B cell (primary cell): ENCODE measurements at regions not wholly inside any gene's neighbourhood (a gene's known extent, or its start where the extent isn't known, plus 50 kb on each side); places are given as distances from the start of the nearest gene placed in this dataset.

Source experiments
- ATAC-seq: fragments of 200-7000 bp; cut with Tn5 transposase; one replicate; pipeline ENCODE4 v1.10.0; 2021; ENCODE audit warnings: low read depth, mild to moderate bottlenecking, moderate number of reproducible peaks, moderate library complexity
- CTCF ChIA-PET: fragments of 350-600 bp; sonication (Branson Sonifier 250); formaldehyde crosslinking; loops from one replicate; lab custom pipeline; 2021; ENCODE audit warnings: antibody characterized with exemption, inconsistent platforms; lab: Charles Lee
- POLR2A ChIA-PET: fragments of 350-600 bp; sonication (Branson Sonifier 250); formaldehyde crosslinking; loops from one replicate; lab custom pipeline; 2021; ENCODE audit warnings: antibody characterized with exemption; lab: Charles Lee
- DNase-seq: peaks from one replicate; pipeline ENCODE4 v3.0.0; 2013
- H2AFZ ChIP-seq: 2 replicates; pipeline ENCODE4 v1.6.1; 2012; ENCODE audit warnings: mild to moderate bottlenecking, low read depth, low read length; ENCODE audit not compliant: insufficient read depth, poor library complexity, severe bottlenecking
- H3K27ac ChIP-seq, 2 donors: 1 replicate in 1 of 2; 2 replicates in 1 of 2; pipeline ENCODE4 v1.5.1; 2012 to 2013; ENCODE audit warnings: low read length in 2 of 2, mild to moderate bottlenecking in 2 of 2, moderate library complexity in 1 of 2
- H3K27me3 ChIP-seq, 4 experiments: fragments of 200-600 bp in 1 of 4; sonication (generic) in 1 of 4; replicated peaks in 1 of 4; 1 replicate in 2 of 4; 2 replicates in 2 of 4; pipeline versions ENCODE4 v1.6.1 to v1.7.0; 2013 to 2016; ENCODE audit warnings: low read length in 3 of 4, mild to moderate bottlenecking in 2 of 4, mixed read lengths in 1 of 4, moderate library complexity in 1 of 4; ENCODE audit not compliant: insufficient read depth in 4 of 4, control insufficient read depth in 3 of 4; ENCODE audit errors: control extremely low read depth in 1 of 4
- H3K36me3 ChIP-seq, 2 experiments: replicated peaks in 1 of 2; 1 replicate in 1 of 2; 2 replicates in 1 of 2; pipeline versions ENCODE4 v1.6.1 to v1.7.1; 2013; ENCODE audit warnings: low read length in 1 of 2; ENCODE audit not compliant: insufficient read depth in 2 of 2, control insufficient read depth in 1 of 2; ENCODE audit errors: control extremely low read depth in 1 of 2, extremely low read depth in 1 of 2
- H3K4me1 ChIP-seq, 2 donors: fragments of 200-600 bp in 1 of 2; sonication (generic) in 1 of 2; 1 replicate in 1 of 2; 2 replicates in 1 of 2; pipeline versions ENCODE4 v1.5.1 to v1.6.1; 2013 to 2017; ENCODE audit warnings: low read length in 2 of 2; ENCODE audit not compliant: control insufficient read depth in 2 of 2, insufficient read depth in 2 of 2
- H3K4me2 ChIP-seq: replicated peaks from 2 replicates; pipeline ENCODE3; 2012; ENCODE audit warnings: mild to moderate bottlenecking, low read depth, low read length; ENCODE audit not compliant: poor library complexity, severe bottlenecking
- H3K4me3 ChIP-seq, 5 experiments: fragments of 200-600 bp in 1 of 5; sonication (generic) in 1 of 5; 1 replicate in 3 of 5; 2 replicates in 2 of 5; pipeline versions ENCODE4 v1.5.1 to v1.7.0; 2011 to 2016; ENCODE audit warnings: low read length in 4 of 5, mild to moderate bottlenecking in 4 of 5, low read depth in 2 of 5, control low read depth in 1 of 5, moderate library complexity in 1 of 5; ENCODE audit not compliant: insufficient read depth in 1 of 5; ENCODE audit errors: control extremely low read depth in 1 of 5, extremely low read depth in 1 of 5
- H3K79me2 ChIP-seq: fragments of 200-600 bp; sonication (generic); one replicate; pipeline ENCODE4 v1.6.0; 2016; ENCODE audit warnings: low read length; ENCODE audit not compliant: control insufficient read depth, insufficient read depth
- H3K9ac ChIP-seq: fragments of 200-600 bp; sonication (generic); 2 replicates; pipeline ENCODE4 v1.6.1; 2017; ENCODE audit warnings: mild to moderate bottlenecking, low read length, moderate library complexity
- H3K9me3 ChIP-seq, 3 donors: one replicate each; pipeline versions ENCODE4 v1.6.1 to v1.7.1; 2013; ENCODE audit warnings: low read length in 2 of 3; ENCODE audit not compliant: control insufficient read depth in 2 of 3, insufficient read depth in 1 of 3; ENCODE audit errors: control extremely low read depth in 1 of 3
- H4K20me1 ChIP-seq: 2 replicates; pipeline ENCODE4 v1.6.0; 2012; ENCODE audit warnings: mild to moderate bottlenecking, low read length; ENCODE audit not compliant: insufficient read depth, control insufficient read depth, poor library complexity, severe bottlenecking
- H3K27ac Mint-ChIP-seq: one replicate; pipeline ENCODE4 v1.8.0; 2021; ENCODE audit warnings: mixed read lengths
- H3K27me3 Mint-ChIP-seq: one replicate; pipeline ENCODE4 v1.8.0; 2021; ENCODE audit warnings: mixed read lengths
- H3K4me1 Mint-ChIP-seq: one replicate; pipeline ENCODE4 v1.8.0; 2021; ENCODE audit warnings: mixed read lengths
- H3K4me3 Mint-ChIP-seq: one replicate; pipeline ENCODE4 v1.8.0; 2021; ENCODE audit warnings: mixed read lengths
- H3K9me3 Mint-ChIP-seq: one replicate; pipeline ENCODE4 v1.8.0; 2022; ENCODE audit warnings: mixed read lengths; ENCODE audit not compliant: insufficient read depth
- EZH2 ChIP-seq: IDR thresholded peaks from 2 replicates; pipeline ENCODE4 v1.6.1; 2012; ENCODE audit warnings: borderline replicate concordance, low read depth, mild to moderate bottlenecking, moderate library complexity, low read length; ENCODE audit not compliant: insufficient read depth, poor library complexity, severe bottlenecking
- WGBS: methylation state at CpG from one replicate; pipeline ENCODE4 v1.1.5; 2013; ENCODE audit warnings: missing lambda C conversion rate; ENCODE audit not compliant: insufficient coverage; 5-methylcytosine and 5-hydroxymethylcytosine counted together
- intact Hi-C: fragments of 100-400 bp; cut with micrococcal nuclease; formaldehyde crosslinking; loops from one replicate; pipeline ENCODE4 v1.10.0; 2022
- TF ChIP-seq, protein P1 (sequence below): fragments of 200-600 bp; IDR thresholded peaks from one replicate; pipeline ENCODE4 v1.8.0; 2022; ENCODE audit warnings: antibody characterized with exemption, mild to moderate bottlenecking

DNA sequence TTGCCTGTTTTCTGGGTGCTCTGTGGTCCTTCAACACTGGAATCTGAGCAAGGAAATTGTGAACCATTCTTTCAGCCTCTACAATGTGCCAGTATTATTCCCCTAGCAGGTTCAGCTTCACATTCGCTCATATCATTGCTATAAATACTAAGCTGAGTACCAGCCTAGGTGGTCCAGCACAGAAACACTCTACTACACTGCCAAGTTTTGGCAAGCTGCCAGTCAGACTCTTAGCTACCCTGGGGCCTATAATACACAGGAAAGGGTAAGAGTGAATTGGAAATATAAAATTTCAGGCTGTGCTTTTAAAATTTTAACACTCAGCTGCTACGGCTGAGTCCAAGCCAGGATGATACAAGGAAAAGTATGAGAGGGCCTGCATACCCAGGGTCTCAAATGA is 49.9 kb upstream of the PPP1R3A start:
- Mint-ChIP-seq H3K27me3 (no peaks in the 10 kb centered on the region), H3K9me3 (no peaks in the 10 kb centered on the region), H3K27ac (no peak overlapping the region), H3K4me3 (no peak overlapping the region), H3K4me1 (no peaks in the 10 kb centered on the region)
- no peaks in the 10 kb centered on the region for H3K36me3 ChIP-seq
- ChIA-PET POLR2A (no interaction called here), CTCF (interaction anchor here (0.6 kb wide), 1 partner anchor 9 kb away, joined by 3 read pairs; no protein-coding TSS in a partner anchor)
- DNase-seq (no peak), ATAC-seq (no peak)
- H3K4me1 ChIP-seq: no peaks in the 10 kb centered on the region
- no peak overlapping the region for H2AFZ ChIP-seq
- TF ChIP-seq, protein P1, sequence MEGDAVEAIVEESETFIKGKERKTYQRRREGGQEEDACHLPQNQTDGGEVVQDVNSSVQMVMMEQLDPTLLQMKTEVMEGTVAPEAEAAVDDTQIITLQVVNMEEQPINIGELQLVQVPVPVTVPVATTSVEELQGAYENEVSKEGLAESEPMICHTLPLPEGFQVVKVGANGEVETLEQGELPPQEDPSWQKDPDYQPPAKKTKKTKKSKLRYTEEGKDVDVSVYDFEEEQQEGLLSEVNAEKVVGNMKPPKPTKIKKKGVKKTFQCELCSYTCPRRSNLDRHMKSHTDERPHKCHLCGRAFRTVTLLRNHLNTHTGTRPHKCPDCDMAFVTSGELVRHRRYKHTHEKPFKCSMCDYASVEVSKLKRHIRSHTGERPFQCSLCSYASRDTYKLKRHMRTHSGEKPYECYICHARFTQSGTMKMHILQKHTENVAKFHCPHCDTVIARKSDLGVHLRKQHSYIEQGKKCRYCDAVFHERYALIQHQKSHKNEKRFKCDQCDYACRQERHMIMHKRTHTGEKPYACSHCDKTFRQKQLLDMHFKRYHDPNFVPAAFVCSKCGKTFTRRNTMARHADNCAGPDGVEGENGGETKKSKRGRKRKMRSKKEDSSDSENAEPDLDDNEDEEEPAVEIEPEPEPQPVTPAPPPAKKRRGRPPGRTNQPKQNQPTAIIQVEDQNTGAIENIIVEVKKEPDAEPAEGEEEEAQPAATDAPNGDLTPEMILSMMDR: no peak
- no peak for TF ChIP-seq EZH2
- no peaks in the 10 kb centered on the region for H3K79me2 ChIP-seq
- H3K4me3 ChIP-seq: no peak overlapping the region
- H3K4me2 ChIP-seq: no peak overlapping the region
- no peaks in the 10 kb centered on the region for H3K27me3 ChIP-seq
- no peak overlapping the region for H3K27ac ChIP-seq
- H3K9ac ChIP-seq: no peak overlapping the region
- intact Hi-C loops: no loop called here
- WGBS: no CpG with 5 or more reads among the region's 2 CpGs
- H3K9me3 ChIP-seq: no peaks in the 10 kb centered on the region
- no peaks in the 10 kb centered on the region for H4K20me1 ChIP-seq
